ENCODE measurements at regions not wholly inside any gene's neighbourhood (a gene's known extent, or its start where the extent isn't known, plus 50 kb on each side); places are given as distances from the start of the nearest gene placed in this dataset.

GRCh38 chr13:65940720-65941119 is 1289.4 kb downstream of the PCDH9 start:
- TF ChIP-seq CTCF (IDR thresholded peaks at IDR 0.05; ENCODE audit: low read depth, low read length, missing input control) (no peak), YY1 (IDR thresholded peaks at IDR 0.05) (no peak), RXRA (IDR thresholded peaks at IDR 0.05) (no peak), RAD21 (IDR thresholded peaks at IDR 0.05) (no peak), EGR1 (IDR thresholded peaks at IDR 0.05; ENCODE audit: low read depth in 2 of 2) (no peak), MAX (IDR thresholded peaks at IDR 0.05) (no peak)

Data from liver (tissue), 3 donors.